ENCODE measurements at regions not wholly inside any gene's neighbourhood (a gene's known extent, or its start where the extent isn't known, plus 50 kb on each side); places are given as distances from the start of the nearest gene placed in this dataset.

DNA sequence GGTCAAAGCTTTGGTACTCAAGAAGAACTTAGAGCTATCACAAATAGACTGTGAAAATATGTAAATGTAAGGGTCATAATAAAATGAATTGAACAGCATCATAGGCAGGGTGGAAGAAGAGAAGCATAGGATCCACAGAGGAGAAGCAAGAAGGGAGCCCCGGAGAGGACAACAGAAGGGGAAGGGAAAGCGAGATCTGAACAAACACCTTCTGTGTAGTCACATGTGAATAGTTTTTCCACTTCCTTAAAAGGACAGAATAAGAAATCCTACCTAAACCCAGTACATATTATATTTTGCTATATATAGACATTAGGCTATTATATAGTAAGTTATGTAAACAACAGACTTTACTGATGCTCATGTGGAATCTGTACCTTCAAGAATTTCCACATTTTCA, 160.2 kb downstream of the DKK1 start:
- TF ChIP-seq, protein P1, sequence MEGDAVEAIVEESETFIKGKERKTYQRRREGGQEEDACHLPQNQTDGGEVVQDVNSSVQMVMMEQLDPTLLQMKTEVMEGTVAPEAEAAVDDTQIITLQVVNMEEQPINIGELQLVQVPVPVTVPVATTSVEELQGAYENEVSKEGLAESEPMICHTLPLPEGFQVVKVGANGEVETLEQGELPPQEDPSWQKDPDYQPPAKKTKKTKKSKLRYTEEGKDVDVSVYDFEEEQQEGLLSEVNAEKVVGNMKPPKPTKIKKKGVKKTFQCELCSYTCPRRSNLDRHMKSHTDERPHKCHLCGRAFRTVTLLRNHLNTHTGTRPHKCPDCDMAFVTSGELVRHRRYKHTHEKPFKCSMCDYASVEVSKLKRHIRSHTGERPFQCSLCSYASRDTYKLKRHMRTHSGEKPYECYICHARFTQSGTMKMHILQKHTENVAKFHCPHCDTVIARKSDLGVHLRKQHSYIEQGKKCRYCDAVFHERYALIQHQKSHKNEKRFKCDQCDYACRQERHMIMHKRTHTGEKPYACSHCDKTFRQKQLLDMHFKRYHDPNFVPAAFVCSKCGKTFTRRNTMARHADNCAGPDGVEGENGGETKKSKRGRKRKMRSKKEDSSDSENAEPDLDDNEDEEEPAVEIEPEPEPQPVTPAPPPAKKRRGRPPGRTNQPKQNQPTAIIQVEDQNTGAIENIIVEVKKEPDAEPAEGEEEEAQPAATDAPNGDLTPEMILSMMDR (IDR thresholded peaks at IDR 0.05; ENCODE audit: low read depth, low read length, poor library complexity, severe bottlenecking): no peak
- no peak for TF ChIP-seq EZH2phosphoT487 (IDR thresholded peaks at IDR 0.05; ENCODE audit: borderline replicate concordance, low read length)

All from DOHH2 (cell line).